Nephron progenitor cell (in vitro differentiated cells): ENCODE measurements at regions not wholly inside any gene's neighbourhood (a gene's known extent, or its start where the extent isn't known, plus 50 kb on each side); places are given as distances from the start of the nearest gene placed in this dataset.
"Not testable (repeated sequence)": the region's sequence is repeated elsewhere in the genome, so short reads cannot be mapped to it uniquely, and the experiment has no call there.

Experiments
- DNase-seq: peaks from one replicate; pipeline ENCODE4 v3.0.0; 2021
- H3K27ac Mint-ChIP-seq: 2 replicates; pipeline ENCODE4 v1.8.0; 2021; ENCODE audit warnings: mild to moderate bottlenecking, moderate library complexity, mixed read lengths
- H3K27me3 Mint-ChIP-seq: 2 replicates; pipeline ENCODE4 v1.8.0; 2021; ENCODE audit warnings: mild to moderate bottlenecking, low read depth, mixed read lengths; ENCODE audit not compliant: poor library complexity
- H3K36me3 Mint-ChIP-seq: 2 replicates; pipeline ENCODE4 v1.8.0; 2021; ENCODE audit warnings: low read depth, mixed read lengths
- H3K4me1 Mint-ChIP-seq: 2 replicates; pipeline ENCODE4 v1.8.0; 2021; ENCODE audit warnings: mixed read lengths
- H3K4me3 Mint-ChIP-seq: 2 replicates; pipeline ENCODE4 v1.8.0; 2021; ENCODE audit warnings: mild to moderate bottlenecking, moderate library complexity, mixed read lengths
- H3K9me3 Mint-ChIP-seq: 2 replicates; pipeline ENCODE4 v1.8.0; 2021; ENCODE audit warnings: mild to moderate bottlenecking, moderate library complexity, mixed read lengths
- CTCF ChIP-seq: fragments of 200-600 bp; sonication (generic); IDR thresholded peaks from 2 replicates; pipeline ENCODE4 v1.5.0; 2021; ENCODE audit warnings: antibody characterized with exemption

- DNase-seq = peak; percentile 16
- Mint-ChIP-seq H3K27me3 (peaks cover 3% of the 10 kb centered on the region), H3K4me1 (peaks cover 75% of the 10 kb centered on the region), H3K36me3 (peaks cover 1% of the 10 kb centered on the region), H3K9me3 (peaks cover 2% of the 10 kb centered on the region), H3K27ac (peak overlapping the region; percentile 66), H3K4me3 (peak overlapping the region; percentile 1)
- TF ChIP-seq CTCF = no peak
Measured at GRCh38 chr3:150344079-150344759, 63.9 kb upstream of the TSC22D2 start.

DNA sequence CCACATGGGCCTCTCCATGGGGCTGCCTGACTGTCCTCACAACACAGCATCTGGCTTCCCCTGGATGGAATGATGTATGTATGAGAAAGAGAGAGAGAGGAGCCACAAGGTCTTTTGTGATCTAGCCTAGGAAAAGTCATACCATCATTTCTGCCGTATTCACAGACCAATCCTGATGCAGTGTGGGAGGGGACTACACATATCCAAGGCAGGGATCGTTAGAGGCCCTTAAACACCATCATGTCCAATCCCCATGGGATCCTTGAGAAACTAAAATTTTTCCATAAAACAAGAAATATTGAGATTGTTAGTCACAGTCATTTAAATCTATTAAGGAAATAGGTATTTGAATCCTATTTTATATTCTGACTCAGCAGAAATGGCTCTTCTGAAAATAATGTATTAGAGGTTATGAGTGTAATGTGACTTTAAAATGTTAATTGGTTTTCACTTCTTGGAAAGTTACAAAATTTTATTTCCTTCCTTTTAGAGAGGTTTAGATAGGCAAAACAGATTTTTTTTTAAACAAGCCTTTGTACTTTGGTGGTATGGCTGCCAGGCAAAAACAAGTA lies 65.1 kb upstream of the TSC22D2 start:
- H3K9me3 Mint-ChIP-seq = peaks cover 14% of the 10 kb centered on the region
- TF ChIP-seq CTCF = no peak
- H3K36me3 Mint-ChIP-seq = peaks cover 14% of the 10 kb centered on the region
- H3K27me3 Mint-ChIP-seq = peaks cover 3% of the 10 kb centered on the region
- peaks cover 63% of the 10 kb centered on the region for H3K4me1 Mint-ChIP-seq
- no peak for DNase-seq
- H3K27ac Mint-ChIP-seq = peak overlapping the region; percentile 55
- H3K4me3 Mint-ChIP-seq = peak overlapping the region; percentile 30

- peaks cover 52% of the 10 kb centered on the region for H3K4me1 Mint-ChIP-seq
- no peak overlapping the region for H3K27ac Mint-ChIP-seq
- H3K27me3 Mint-ChIP-seq = peaks cover 3% of the 10 kb centered on the region
- no peak for TF ChIP-seq CTCF
- H3K4me3 Mint-ChIP-seq = no peak overlapping the region
- H3K9me3 Mint-ChIP-seq = peaks cover 21% of the 10 kb centered on the region
- peaks cover 21% of the 10 kb centered on the region for H3K36me3 Mint-ChIP-seq
- DNase-seq = no peak
Measured at GRCh38 chr3:150341891-150342290, 66.2 kb upstream of the TSC22D2 start.

DNA sequence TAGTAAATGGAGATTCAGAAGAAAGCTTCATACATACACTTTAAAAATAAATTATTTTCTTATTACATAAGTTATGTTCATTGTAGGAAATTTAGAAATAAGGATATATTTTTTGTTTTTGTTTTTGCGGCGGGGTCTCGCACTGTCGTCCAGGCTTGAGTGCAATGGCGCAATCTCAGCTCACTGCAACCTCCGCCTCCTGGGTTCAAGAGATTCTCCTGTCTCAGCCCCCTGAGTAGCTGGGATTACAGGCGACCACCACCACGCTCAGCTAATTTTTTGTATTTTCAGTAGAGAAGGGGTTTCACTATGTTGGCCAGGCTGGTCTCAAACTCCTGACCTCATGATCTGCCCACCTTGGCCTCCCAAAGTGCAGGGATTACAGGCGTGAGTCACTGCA lies 71.7 kb upstream of the TSC22D2 start:
- not testable (repeated sequence) for H3K27ac Mint-ChIP-seq, DNase-seq, H3K4me3 Mint-ChIP-seq, H3K27me3 Mint-ChIP-seq
- Mint-ChIP-seq H3K9me3 (peaks cover 25% of the 10 kb centered on the region), H3K4me1 (peaks cover 14% of the 10 kb centered on the region), H3K36me3 (peaks cover 21% of the 10 kb centered on the region)

- Mint-ChIP-seq H3K4me3 (no peak overlapping the region), H3K9me3 (peaks cover 25% of the 10 kb centered on the region), H3K36me3 (peaks cover 21% of the 10 kb centered on the region), H3K4me1 (peaks cover 21% of the 10 kb centered on the region), H3K27me3 (no peaks in the 10 kb centered on the region), H3K27ac (no peak overlapping the region)
- no peak for DNase-seq
- no peak for TF ChIP-seq CTCF
Measured at GRCh38 chr3:150335631-150336030, 72.5 kb upstream of the TSC22D2 start.

DNA sequence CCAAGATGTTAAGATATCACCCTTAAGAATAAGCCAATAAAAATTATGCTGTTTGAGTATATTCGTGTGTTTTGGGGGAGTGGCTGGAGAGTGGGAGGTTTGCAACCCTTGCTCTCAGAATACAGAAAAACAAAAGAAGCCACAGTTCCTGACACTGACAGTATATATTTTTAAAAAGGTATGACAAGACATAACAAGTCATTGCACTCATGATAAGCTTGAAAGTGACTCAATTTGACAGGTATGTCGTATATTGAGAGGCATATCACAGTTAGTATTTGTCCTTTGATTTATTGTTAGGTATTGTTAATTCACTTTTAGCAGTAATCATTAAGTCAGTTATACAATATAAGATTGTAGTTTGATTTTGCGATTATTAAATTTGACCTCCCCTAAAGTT lies 73.1 kb upstream of the TSC22D2 start:
- peaks cover 25% of the 10 kb centered on the region for H3K9me3 Mint-ChIP-seq
- DNase-seq = no peak
- H3K4me3 Mint-ChIP-seq = no peak overlapping the region
- peaks cover 21% of the 10 kb centered on the region for H3K36me3 Mint-ChIP-seq
- H3K27ac Mint-ChIP-seq = no peak overlapping the region
- no peaks in the 10 kb centered on the region for H3K27me3 Mint-ChIP-seq
- no peak for TF ChIP-seq CTCF
- peaks cover 22% of the 10 kb centered on the region for H3K4me1 Mint-ChIP-seq
